PFSK-1 (cell line): ENCODE measurements at regions not wholly inside any gene's neighbourhood (a gene's known extent, or its start where the extent isn't known, plus 50 kb on each side); places are given as distances from the start of the nearest gene placed in this dataset.

ENCODE experiments used
- POLR2AphosphoS5 ChIP-seq: IDR thresholded peaks from 2 replicates; pipeline ENCODE4 v1.6.1; 2012; ENCODE audit warnings: low read depth, mild to moderate bottlenecking, control low read depth, low read length, moderate library complexity
- TAF1 ChIP-seq: IDR thresholded peaks from 2 replicates; pipeline ENCODE4 v1.6.1; 2012; ENCODE audit warnings: low read length, control low read depth, borderline replicate concordance; ENCODE audit not compliant: insufficient read depth
- TF ChIP-seq, protein P1 (sequence below), 2 experiments: IDR thresholded peaks; 2 replicates each; pipeline versions ENCODE4 v1.6.1 to v1.8.0; 2011 to 2012; ENCODE audit warnings: low read depth in 2 of 2, low read length in 2 of 2, control low read depth in 1 of 2, inconsistent platforms in 1 of 2, mild to moderate bottlenecking in 1 of 2, moderate library complexity in 1 of 2; ENCODE audit not compliant: insufficient read depth in 1 of 2

DNA sequence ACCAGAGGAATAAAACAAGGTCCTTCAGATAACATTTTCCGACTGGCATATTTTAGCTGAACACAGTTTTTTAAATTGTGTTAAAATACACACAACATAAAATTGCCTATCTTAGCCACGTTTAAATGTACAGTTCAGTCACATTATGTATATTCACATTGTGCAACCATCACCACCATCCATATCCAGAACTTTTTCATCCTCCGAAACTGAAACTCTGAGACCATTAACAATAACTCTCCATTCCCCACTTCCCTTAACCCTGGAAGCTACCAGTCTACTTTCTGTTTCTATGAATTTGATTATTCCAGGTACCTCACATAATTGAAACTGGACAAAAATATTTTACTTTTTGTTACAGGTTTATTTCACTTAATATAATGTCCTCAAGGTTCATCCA is 213.3 kb downstream of the ETS1 start:
- TF ChIP-seq, protein P1, sequence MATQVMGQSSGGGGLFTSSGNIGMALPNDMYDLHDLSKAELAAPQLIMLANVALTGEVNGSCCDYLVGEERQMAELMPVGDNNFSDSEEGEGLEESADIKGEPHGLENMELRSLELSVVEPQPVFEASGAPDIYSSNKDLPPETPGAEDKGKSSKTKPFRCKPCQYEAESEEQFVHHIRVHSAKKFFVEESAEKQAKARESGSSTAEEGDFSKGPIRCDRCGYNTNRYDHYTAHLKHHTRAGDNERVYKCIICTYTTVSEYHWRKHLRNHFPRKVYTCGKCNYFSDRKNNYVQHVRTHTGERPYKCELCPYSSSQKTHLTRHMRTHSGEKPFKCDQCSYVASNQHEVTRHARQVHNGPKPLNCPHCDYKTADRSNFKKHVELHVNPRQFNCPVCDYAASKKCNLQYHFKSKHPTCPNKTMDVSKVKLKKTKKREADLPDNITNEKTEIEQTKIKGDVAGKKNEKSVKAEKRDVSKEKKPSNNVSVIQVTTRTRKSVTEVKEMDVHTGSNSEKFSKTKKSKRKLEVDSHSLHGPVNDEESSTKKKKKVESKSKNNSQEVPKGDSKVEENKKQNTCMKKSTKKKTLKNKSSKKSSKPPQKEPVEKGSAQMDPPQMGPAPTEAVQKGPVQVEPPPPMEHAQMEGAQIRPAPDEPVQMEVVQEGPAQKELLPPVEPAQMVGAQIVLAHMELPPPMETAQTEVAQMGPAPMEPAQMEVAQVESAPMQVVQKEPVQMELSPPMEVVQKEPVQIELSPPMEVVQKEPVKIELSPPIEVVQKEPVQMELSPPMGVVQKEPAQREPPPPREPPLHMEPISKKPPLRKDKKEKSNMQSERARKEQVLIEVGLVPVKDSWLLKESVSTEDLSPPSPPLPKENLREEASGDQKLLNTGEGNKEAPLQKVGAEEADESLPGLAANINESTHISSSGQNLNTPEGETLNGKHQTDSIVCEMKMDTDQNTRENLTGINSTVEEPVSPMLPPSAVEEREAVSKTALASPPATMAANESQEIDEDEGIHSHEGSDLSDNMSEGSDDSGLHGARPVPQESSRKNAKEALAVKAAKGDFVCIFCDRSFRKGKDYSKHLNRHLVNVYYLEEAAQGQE (IDR thresholded peaks at IDR 0.05; ENCODE audit: insufficient read depth in 1 of 2, low read depth in 2 of 2, low read length in 2 of 2): no peak
- TF ChIP-seq TAF1 (no peak), POLR2AphosphoS5 (no peak)
